H1 (cell line): ENCODE measurements at regions not wholly inside any gene's neighbourhood (a gene's known extent, or its start where the extent isn't known, plus 50 kb on each side); places are given as distances from the start of the nearest gene placed in this dataset.

Experiments
- CTCF ChIA-PET: fragments of 300-600 bp; sonication (Branson Sonifier 250); formaldehyde crosslinking; loops from one replicate; lab custom pipeline; 2021; ENCODE audit not compliant: partially characterized antibody; lab: Charles Lee
- POLR2A ChIA-PET: fragments of 300-600 bp; sonication (Branson Sonifier 250); formaldehyde crosslinking; loops from one replicate; lab custom pipeline; 2021; ENCODE audit warnings: inconsistent platforms; ENCODE audit not compliant: partially characterized antibody; lab: Charles Lee
- DNase-seq, 2 experiments: peaks; one replicate each; pipeline versions ENCODE4 v3.0.0 to v3.0.0-alpha.2; 2010 to 2022; ENCODE audit warnings: low spot score in 2 of 2, low read depth in 1 of 2, mixed read lengths in 1 of 2
- FAIRE-seq: peaks from 2 replicates; lab custom pipeline; 2011; peaks lifted over from hg19 to GRCh38; lab: Jason Lieb, UNC
- H2AFZ ChIP-seq: 2 replicates; pipeline ENCODE4 v1.8.1; 2012; ENCODE audit warnings: low read length, inconsistent platforms
- H2AK5ac ChIP-seq: 2 replicates; pipeline ENCODE4 v1.6.1; 2013; ENCODE audit warnings: low read depth, low read length
- H2BK120ac ChIP-seq: replicated peaks from 2 replicates; pipeline ENCODE3; 2013; ENCODE audit warnings: low read depth, low read length, inconsistent platforms
- H2BK12ac ChIP-seq: 2 replicates; pipeline ENCODE4 v1.6.1; 2013; ENCODE audit warnings: low read depth, low read length
- H2BK15ac ChIP-seq: 2 replicates; pipeline ENCODE4 v1.6.1; 2013; ENCODE audit warnings: low read length
- H2BK20ac ChIP-seq: 2 replicates; pipeline ENCODE4 v1.6.1; 2013; ENCODE audit warnings: low read length
- H2BK5ac ChIP-seq: 2 replicates; pipeline ENCODE4 v1.6.1; 2013; ENCODE audit warnings: low read depth, low read length
- H3K14ac ChIP-seq: 2 replicates; pipeline ENCODE4 v1.6.1; 2013; ENCODE audit warnings: inconsistent platforms; ENCODE audit not compliant: insufficient read length
- H3K18ac ChIP-seq: 2 replicates; pipeline ENCODE4 v1.6.1; 2013; ENCODE audit warnings: low read length; ENCODE audit errors: extremely low read depth
- H3K23ac ChIP-seq: 2 replicates; pipeline ENCODE4 v1.6.1; 2013; ENCODE audit warnings: inconsistent platforms; ENCODE audit not compliant: insufficient read length
- H3K23me2 ChIP-seq: 2 replicates; pipeline ENCODE4 v1.6.1; 2013; ENCODE audit warnings: low read depth, low read length
- H3K27ac ChIP-seq: 2 replicates; pipeline ENCODE4 v1.6.1; 2011; ENCODE audit warnings: low read depth, low read length, inconsistent platforms
- H3K27me3 ChIP-seq, 4 experiments: replicated peaks in 1 of 4; 1 replicate in 1 of 4; 2 replicates in 3 of 4; pipeline versions ENCODE4 v1.6.1 to v1.8.1; 2011 to 2013; ENCODE audit warnings: low read length in 3 of 4, mild to moderate bottlenecking in 3 of 4, inconsistent platforms in 2 of 4, mixed read lengths in 2 of 4, moderate library complexity in 1 of 4; ENCODE audit not compliant: control insufficient read depth in 3 of 4, insufficient read depth in 3 of 4; ENCODE audit errors: extremely low read depth in 1 of 4
- H3K36me3 ChIP-seq, 4 experiments: 2 replicates each; pipeline versions ENCODE4 v1.6.1 to v1.8.1; 2011 to 2013; ENCODE audit warnings: mild to moderate bottlenecking in 4 of 4, low read length in 3 of 4, moderate library complexity in 2 of 4, control low read depth in 1 of 4, inconsistent platforms in 1 of 4; ENCODE audit not compliant: insufficient read depth in 4 of 4, control insufficient read depth in 2 of 4
- H3K4ac ChIP-seq: replicated peaks from 2 replicates; pipeline ENCODE3; 2013; ENCODE audit warnings: low read length, low read depth, mixed read lengths, inconsistent platforms; ENCODE audit not compliant: insufficient read length
- H3K4me1 ChIP-seq, 4 experiments: replicated peaks in 1 of 4; 1 replicate in 1 of 4; 2 replicates in 3 of 4; pipeline versions ENCODE4 v1.6.1 to v1.8.1; 2011 to 2013; ENCODE audit warnings: low read length in 3 of 4, inconsistent platforms in 2 of 4, mixed read lengths in 1 of 4; ENCODE audit not compliant: insufficient read depth in 4 of 4, control insufficient read depth in 3 of 4
- H3K4me2 ChIP-seq, 2 experiments: 2 replicates each; pipeline versions ENCODE4 v1.6.1 to v1.8.1; 2011 to 2013; ENCODE audit warnings: low read depth in 2 of 2, low read length in 2 of 2, control low read depth in 1 of 2, inconsistent platforms in 1 of 2, mild to moderate bottlenecking in 1 of 2; ENCODE audit not compliant: insufficient read depth in 1 of 2
- H3K4me3 ChIP-seq, 4 experiments: fragments of 200-600, 300-600 bp in 1 of 4; sonication (generic), shearing (Covaris generic), sonication (Bioruptor Twin) in 1 of 4; 2 replicates each; pipeline versions ENCODE4 v1.5.1 to v1.8.1; 2011 to 2016; ENCODE audit warnings: low read length in 4 of 4, low read depth in 3 of 4, control low read depth in 2 of 4, inconsistent platforms in 2 of 4, mild to moderate bottlenecking in 2 of 4, mixed read lengths in 1 of 4, moderate library complexity in 1 of 4; ENCODE audit not compliant: insufficient read depth in 2 of 4; ENCODE audit errors: extremely low read depth in 1 of 4
- H3K56ac ChIP-seq: replicated peaks from 2 replicates; pipeline ENCODE3; 2013; ENCODE audit warnings: low read depth, mild to moderate bottlenecking, mixed read lengths, low read length, inconsistent platforms; ENCODE audit not compliant: insufficient read length
- H3K79me1 ChIP-seq: 2 replicates; pipeline ENCODE4 v1.6.1; 2013; ENCODE audit warnings: low read depth, low read length, control low read depth
- H3K79me2 ChIP-seq, 2 experiments: 2 replicates each; pipeline versions ENCODE4 v1.6.1 to v1.8.1; 2012 to 2013; ENCODE audit warnings: low read length in 2 of 2, mild to moderate bottlenecking in 2 of 2, inconsistent platforms in 1 of 2; ENCODE audit not compliant: insufficient read depth in 2 of 2, control insufficient read depth in 1 of 2
- H3K9ac ChIP-seq, 4 experiments: replicated peaks in 1 of 4; 1 replicate in 1 of 4; 2 replicates in 3 of 4; pipeline versions ENCODE4 v1.6.1 to v1.8.1; 2011 to 2013; ENCODE audit warnings: low read depth in 3 of 4, low read length in 3 of 4, control low read depth in 2 of 4, mild to moderate bottlenecking in 2 of 4, moderate library complexity in 2 of 4, inconsistent platforms in 1 of 4; ENCODE audit errors: extremely low read depth in 1 of 4
- H3K9me3 ChIP-seq, 2 experiments: 2 replicates each; pipeline versions ENCODE4 v1.6.1 to v1.8.1; 2012 to 2013; ENCODE audit warnings: mild to moderate bottlenecking in 2 of 2, moderate library complexity in 2 of 2, control low read depth in 1 of 2, inconsistent platforms in 1 of 2, low read depth in 1 of 2, low read length in 1 of 2, mixed read lengths in 1 of 2; ENCODE audit not compliant: insufficient read depth in 2 of 2
- H4K20me1 ChIP-seq, 2 experiments: replicated peaks in 1 of 2; 2 replicates each; pipeline versions ENCODE3 to v1.8.1; 2011 to 2013; ENCODE audit warnings: inconsistent platforms in 2 of 2, low read length in 2 of 2, mild to moderate bottlenecking in 1 of 2; ENCODE audit not compliant: insufficient read depth in 2 of 2, control insufficient read depth in 1 of 2
- H4K5ac ChIP-seq: 2 replicates; pipeline ENCODE4 v1.6.1; 2013; ENCODE audit warnings: low read length, low read depth, mixed read lengths, inconsistent platforms; ENCODE audit not compliant: insufficient read length
- H4K8ac ChIP-seq: 2 replicates; pipeline ENCODE4 v1.8.0; 2013; ENCODE audit warnings: mild to moderate bottlenecking, moderate library complexity, low read length, inconsistent platforms; ENCODE audit not compliant: insufficient read depth; ENCODE audit errors: extremely low read depth
- H4K91ac ChIP-seq: replicated peaks from 2 replicates; pipeline ENCODE3; 2013; ENCODE audit warnings: low read length, mixed read lengths, inconsistent platforms; ENCODE audit not compliant: insufficient read length
- BCL11A ChIP-seq, 2 experiments: IDR thresholded peaks; one replicate each; pipeline ENCODE4 v1.6.1; 2011; ENCODE audit warnings: low read depth in 2 of 2, low read length in 2 of 2, mild to moderate bottlenecking in 2 of 2
- CREB1 ChIP-seq: IDR thresholded peaks from 2 replicates; pipeline ENCODE4 v1.6.1; 2012; ENCODE audit warnings: inconsistent platforms
- CTCF ChIP-seq, 3 experiments: IDR thresholded peaks; 1 replicate in 2 of 3; 2 replicates in 1 of 3; pipeline versions ENCODE4 v1.5.1 to v1.6.1; 2011; ENCODE audit warnings: low read length in 3 of 3, mild to moderate bottlenecking in 3 of 3, inconsistent platforms in 2 of 3, low read depth in 1 of 3, moderate library complexity in 1 of 3; ENCODE audit not compliant: insufficient read depth in 1 of 3; ENCODE audit errors: control extremely low read depth in 1 of 3
- EGR1 ChIP-seq: IDR thresholded peaks from 2 replicates; pipeline ENCODE4 v1.6.1; 2011; ENCODE audit warnings: low read depth, low read length, borderline replicate concordance
- EZH2 ChIP-seq: fragments of 200-600 bp; sonication (generic); IDR thresholded peaks from 2 replicates; pipeline ENCODE4 v1.7.1; 2012; ENCODE audit warnings: low read depth, mild to moderate bottlenecking, moderate library complexity, low read length, inconsistent platforms; ENCODE audit not compliant: severe bottlenecking
- HDAC6 ChIP-seq: IDR thresholded peaks from one replicate; pipeline ENCODE4 v1.7.1; 2012; ENCODE audit warnings: low read depth, mild to moderate bottlenecking, inconsistent platforms, low read length, moderate library complexity
- RAD21 ChIP-seq, 2 experiments: IDR thresholded peaks in 1 of 2; conservative IDR thresholded peaks in 1 of 2; 2 replicates each; pipeline ENCODE4 v1.6.1; 2011; ENCODE audit warnings: low read depth in 2 of 2, low read length in 2 of 2, improper control_type of control experiment in 1 of 2, inconsistent platforms in 1 of 2, mild to moderate bottlenecking in 1 of 2, moderate library complexity in 1 of 2
- RNF2 ChIP-seq: fragments of 200-900, 300-1000 bp; sonication (generic); IDR thresholded peaks from 2 replicates; pipeline ENCODE4 v1.7.1; 2016; ENCODE audit warnings: borderline replicate concordance, low read depth, mild to moderate bottlenecking, antibody characterized with exemption, low read length; ENCODE audit not compliant: poor library complexity, severe bottlenecking; ENCODE audit errors: missing control alignments
- SAP30 ChIP-seq: fragments of 300-600 bp; sonication (generic); IDR thresholded peaks from 2 replicates; pipeline ENCODE4 v1.7.1; 2012; ENCODE audit warnings: low read length, moderate library complexity, mild to moderate bottlenecking, inconsistent platforms; ENCODE audit not compliant: insufficient read depth, insufficient replicate concordance
- SIN3A ChIP-seq, 2 experiments: IDR thresholded peaks in 1 of 2; conservative IDR thresholded peaks in 1 of 2; 2 replicates each; pipeline ENCODE4 v1.6.1; 2011 to 2012; ENCODE audit warnings: low read length in 2 of 2, improper control_type of control experiment in 1 of 2, low read depth in 1 of 2, mild to moderate bottlenecking in 1 of 2
- SRF ChIP-seq: IDR thresholded peaks from 2 replicates; pipeline ENCODE4 v1.6.1; 2011; ENCODE audit warnings: mild to moderate bottlenecking, low read depth, low read length, moderate library complexity
- WGBS, 2 experiments: shearing (Covaris generic) in 1 of 2; methylation state at CpG; one replicate each; pipeline versions ENCODE4 v1.1.6 to v1.1.7; 2013 to 2015; ENCODE audit warnings: low lambda C conversion rate in 2 of 2, mixed read lengths in 2 of 2, inconsistent platforms in 1 of 2, low coverage in 1 of 2, missing lambda C conversion rate in 1 of 2; ENCODE audit not compliant: insufficient replicate concordance in 2 of 2, insufficient coverage in 1 of 2, insufficient read length in 1 of 2; ENCODE audit errors: extremely low coverage in 1 of 2, missing lambda C conversion rate in 1 of 2; 5-methylcytosine and 5-hydroxymethylcytosine counted together

DNA sequence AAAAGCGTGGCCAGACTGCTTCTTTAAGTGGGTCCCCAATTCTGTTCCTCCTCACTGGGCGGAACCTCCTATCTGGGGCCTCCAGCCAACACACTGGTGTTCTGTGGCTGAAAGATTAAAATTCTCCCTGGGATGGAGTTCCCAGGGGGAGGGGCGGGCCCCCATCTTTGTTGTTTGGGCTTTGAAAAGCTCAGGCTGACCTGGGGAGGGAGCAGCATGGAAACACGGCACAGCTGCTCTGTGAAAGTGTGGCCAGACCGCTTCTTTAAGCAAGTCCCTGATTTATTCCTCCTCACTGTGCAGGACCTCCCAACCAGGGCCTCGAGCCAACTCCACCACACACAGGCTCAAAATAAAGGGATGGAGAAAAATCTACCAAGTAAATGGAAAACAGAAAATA, 219.5 kb downstream of the TMEM47 start:
- H3K9ac ChIP-seq: no peak overlapping the region
- no peaks in the 10 kb centered on the region for H3K23me2 ChIP-seq
- H3K23ac ChIP-seq: no peak overlapping the region
- DNase-seq (no peak), FAIRE-seq (no peak)
- H3K27me3 ChIP-seq: no peaks in the 10 kb centered on the region
- H4K8ac ChIP-seq: no peak overlapping the region
- no peak overlapping the region for H2BK15ac ChIP-seq
- H3K27ac ChIP-seq: no peak overlapping the region
- no peak overlapping the region for H4K5ac ChIP-seq
- no peaks in the 10 kb centered on the region for H3K79me1 ChIP-seq
- no peak overlapping the region for H2AK5ac ChIP-seq
- H3K36me3 ChIP-seq: no peaks in the 10 kb centered on the region
- H2BK120ac ChIP-seq: no peak overlapping the region
- no peak overlapping the region for H3K18ac ChIP-seq
- WGBS, 2 experiments: 81% methylated on average over 3 of the region's 6 CpGs; no CpG with 5 or more reads in 1 of the 2 experiments
- no peak overlapping the region for H2BK20ac ChIP-seq
- H2BK5ac ChIP-seq: no peak overlapping the region
- H3K4ac ChIP-seq: no peak overlapping the region
- H2BK12ac ChIP-seq: no peak overlapping the region
- no peak overlapping the region for H3K4me3 ChIP-seq
- POLR2A ChIA-PET: no interaction called here
- no peak overlapping the region for H4K91ac ChIP-seq
- no peak overlapping the region for H3K4me2 ChIP-seq
- no peaks in the 10 kb centered on the region for H3K9me3 ChIP-seq
- H4K20me1 ChIP-seq: no peaks in the 10 kb centered on the region
- no peaks in the 10 kb centered on the region for H3K79me2 ChIP-seq
- no peak overlapping the region for H3K56ac ChIP-seq
- CTCF ChIA-PET: interaction anchor here (1.1 to 1.2 kb wide), 3 partner anchors 11 to 481 kb away, joined by 3 to 4 read pairs (median 3); no protein-coding TSS in a partner anchor
- H3K14ac ChIP-seq: no peak overlapping the region
- H2AFZ ChIP-seq: no peak overlapping the region
- H3K4me1 ChIP-seq: no peaks in the 10 kb centered on the region
- TF ChIP-seq BCL11A (IDR thresholded peaks at IDR 0.05; ENCODE audit: low read depth in 2 of 2, low read length in 2 of 2) (no peak), EZH2 (no peak), SRF (no peak), EGR1 (no peak), HDAC6 (no peak), CTCF (IDR thresholded peaks at IDR 0.05; ENCODE audit: control extremely low read depth in 1 of 3, insufficient read depth in 1 of 3, low read depth in 1 of 3, low read length in 3 of 3) (no peak), RNF2 (no peak), CREB1 (no peak), RAD21 (IDR thresholded peaks at IDR 0.05 in 1 of 2, conservative IDR thresholded peaks at IDR 0.05 in 1 of 2; ENCODE audit: low read depth in 2 of 2, low read length in 2 of 2) (no peak), SAP30 (no peak), SIN3A (conservative IDR thresholded peaks at IDR 0.05 in 1 of 2, IDR thresholded peaks at IDR 0.05 in 1 of 2; ENCODE audit: low read depth in 1 of 2, low read length in 2 of 2) (no peak)
